Heart right ventricle (tissue), 16 donors: ENCODE measurements at regions not wholly inside any gene's neighbourhood (a gene's known extent, or its start where the extent isn't known, plus 50 kb on each side); places are given as distances from the start of the nearest gene placed in this dataset.

Source experiments
- ATAC-seq, 8 donors: fragments of 200-7000 bp; cut with Tn5 transposase; one replicate each; pipeline ENCODE4 v1.9.1; 2020; ENCODE audit warnings: mild to moderate bottlenecking in 8 of 8, moderate library complexity in 8 of 8, moderate number of reproducible peaks in 1 of 8
- DNase-seq, 2 donors: peaks; one replicate each; pipeline ENCODE4 v3.0.0-alpha.2; 2020
- H3K27ac ChIP-seq, 10 donors: fragments of 200-600 bp; sonication (generic) in 2 of 10; one replicate each; pipeline versions ENCODE4 v1.5.0 to v1.8.0; 2020 to 2022; ENCODE audit warnings: mild to moderate bottlenecking in 3 of 10
- H3K27me3 ChIP-seq, 7 donors: fragments of 200-600 bp; one replicate each; pipeline ENCODE4 v1.8.0; 2021 to 2022; ENCODE audit warnings: mild to moderate bottlenecking in 2 of 7
- H3K36me3 ChIP-seq, 9 donors: fragments of 200-600 bp; sonication (generic) in 1 of 9; one replicate each; pipeline versions ENCODE4 v1.5.0 to v1.8.0; 2020 to 2022; ENCODE audit warnings: mild to moderate bottlenecking in 2 of 9
- H3K4me1 ChIP-seq, 9 donors: fragments of 200-600 bp; sonication (generic) in 1 of 9; one replicate each; pipeline versions ENCODE4 v1.5.0 to v1.8.0; 2020 to 2022; ENCODE audit warnings: mild to moderate bottlenecking in 4 of 9
- H3K4me3 ChIP-seq, 10 donors: fragments of 200-600 bp; sonication (generic) in 2 of 10; one replicate each; pipeline versions ENCODE4 v1.5.0 to v1.8.0; 2020 to 2022; ENCODE audit warnings: mild to moderate bottlenecking in 7 of 10, moderate library complexity in 2 of 10
- H3K9me3 ChIP-seq, 11 donors: fragments of 200-600 bp in 10 of 11; sonication (generic) in 2 of 11; one replicate each; pipeline versions ENCODE4 v1.5.0 to v1.8.0; 2013 to 2022; ENCODE audit warnings: mild to moderate bottlenecking in 2 of 11, control low read depth in 1 of 11, moderate library complexity in 1 of 11
- CTCF ChIP-seq, 9 donors: fragments of 200-600 bp; sonication (generic) in 2 of 9; IDR thresholded peaks; one replicate each; pipeline versions ENCODE4 v1.5.0 to v1.8.0; 2021 to 2022; ENCODE audit warnings: antibody characterized with exemption in 9 of 9, mild to moderate bottlenecking in 5 of 9, moderate library complexity in 1 of 9
- WGBS, 2 donors: extraction: QIAGEN DNeasy Blood & Tissue Kit; methylation state at CpG; one replicate each; pipeline ENCODE4 v1.1.7; 2013; ENCODE audit warnings: inconsistent platforms in 1 of 2; 5-methylcytosine and 5-hydroxymethylcytosine counted together
- intact Hi-C, 10 donors: fragments of 100-400 bp; cut with DNase I; formaldehyde crosslinking; loops; one replicate each; pipeline versions ENCODE4 v1.11.1 to v1.14.2; 2022
- donor health status: Arrhythmogenic right ventricular cardiomyopathy.
- donor health status: ischemic (EF 13 %, LVEDD 7.1; RV severe dilation, severe dysfunction).
- donor health status: healthy with polysubstance abuse.
- donor health status: DM: no; HTN: yes; CAD: no.
- donor health status: DM: no; HTN: no; CAD: no.
- donor health status: ischemic (EF 25% LVEDD 6.9; RV normal size, moderate dysfunction).
- donor health status: ischemic (EF 25% LVEDD 5.7; RV mildly dilated, moderate dysfunction).
- donor health status: healthy.
- donor health status: DM: yes; HTN: yes; CAD: no.
- donor health status: Ischemic cardiomyopathy.
- donor health status: ischemic (EF 35%, LVEDD 5.7; RV mildly dilated, moderate dysfunction).
- donor health status: nonischemic (EF 11% LVEDD 7.7; RV severe dilation, severe dysfunction).
- donor health status: DM: yes; HTN: yes; CAD: no.
- donor health status: PGD.
- donor health status: ischemic (EF 29% LVEDD 5.4; RV normal size, mild dysfunction).
- donor health status: nonischemic (EF 23%, LVEDD 6.1; RV moderate dilation, normal function).

GRCh38 chr18:78768656-78769501, 210.7 kb upstream of the SALL3 start:
- no peaks in the 10 kb centered on the region for H3K9me3 ChIP-seq
- H3K27ac ChIP-seq: no peak overlapping the region
- intact Hi-C loops: no loop called here
- no peaks in the 10 kb centered on the region for H3K36me3 ChIP-seq
- no peak for ATAC-seq
- peaks cover 0 to 52% (median 26%) of the 10 kb centered on the region in 7 donors for H3K27me3 ChIP-seq
- no peak overlapping the region for H3K4me3 ChIP-seq
- H3K4me1 ChIP-seq: no peaks in the 10 kb centered on the region
- no peak for DNase-seq
- WGBS, 2 donors: 39 to 40% methylated on average over 25 of the region's 25 CpGs
- TF ChIP-seq CTCF (IDR thresholded peaks at IDR 0.05): no peak

GRCh38 chr18:78769502-78770105, 210.0 kb upstream of the SALL3 start:
- TF ChIP-seq CTCF (IDR thresholded peaks at IDR 0.05): no peak
- no peak overlapping the region for H3K27ac ChIP-seq
- H3K4me3 ChIP-seq: no peak overlapping the region
- peaks cover 0 to 52% (median 26%) of the 10 kb centered on the region in 7 donors for H3K27me3 ChIP-seq
- H3K4me1 ChIP-seq: no peaks in the 10 kb centered on the region
- no peak for ATAC-seq
- no peaks in the 10 kb centered on the region for H3K36me3 ChIP-seq
- intact Hi-C loops: no loop called here
- DNase-seq: no peak
- WGBS, 2 donors: 70% methylated on average over 18 of the region's 18 CpGs
- H3K9me3 ChIP-seq: no peaks in the 10 kb centered on the region

GRCh38 chr18:78770139-78770822, 209.3 kb upstream of the SALL3 start:
- Histone ChIP-seq H3K4me3 (no peak overlapping the region), H3K27me3 (peaks cover 0 to 52% (median 26%) of the 10 kb centered on the region in 7 donors), H3K9me3 (no peaks in the 10 kb centered on the region), H3K4me1 (no peaks in the 10 kb centered on the region), H3K27ac (no peak overlapping the region), H3K36me3 (no peaks in the 10 kb centered on the region)
- TF ChIP-seq CTCF (IDR thresholded peaks at IDR 0.05): no peak
- intact Hi-C loops: no loop called here
- ATAC-seq (no peak), DNase-seq (no peak)
- 81 to 82% methylated on average over 21 of the region's 21 CpGs for WGBS, 2 donors

- 77 to 80% methylated on average over 12 of the region's 12 CpGs for WGBS, 2 donors
- TF ChIP-seq CTCF (IDR thresholded peaks at IDR 0.05): no peak
- Histone ChIP-seq H3K4me1 (no peaks in the 10 kb centered on the region), H3K27me3 (peaks cover 0 to 48% (median 26%) of the 10 kb centered on the region in 7 donors), H3K27ac (no peak overlapping the region), H3K9me3 (no peaks in the 10 kb centered on the region), H3K4me3 (no peak overlapping the region), H3K36me3 (no peaks in the 10 kb centered on the region)
- no peak for ATAC-seq
- no peak for DNase-seq
- intact Hi-C loops: no loop called here
Measured at GRCh38 chr18:78770823-78771139, 208.8 kb upstream of the SALL3 start.
